ENCODE measurements at regions not wholly inside any gene's neighbourhood (a gene's known extent, or its start where the extent isn't known, plus 50 kb on each side); places are given as distances from the start of the nearest gene placed in this dataset.

DNA sequence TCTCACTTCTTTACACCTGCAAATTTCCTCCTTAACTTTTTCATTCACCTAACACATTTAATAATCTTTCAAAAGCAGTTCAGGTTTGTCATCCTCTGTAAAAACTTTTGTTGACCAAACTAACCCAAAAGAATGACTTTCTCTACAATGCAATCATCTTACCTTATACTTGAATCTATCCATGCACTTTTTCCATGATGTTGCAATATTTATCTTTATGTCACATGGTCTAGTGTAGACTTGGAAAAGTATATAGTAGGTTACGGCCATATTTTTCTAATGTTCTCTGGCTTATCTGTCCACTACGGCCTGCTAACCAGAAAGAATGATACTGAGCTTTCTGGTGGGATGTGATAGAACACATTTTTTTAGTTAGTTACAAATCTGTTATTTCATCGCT, 431.0 kb upstream of the SOX9 start:
- DNase-seq: no peak

DNA sequence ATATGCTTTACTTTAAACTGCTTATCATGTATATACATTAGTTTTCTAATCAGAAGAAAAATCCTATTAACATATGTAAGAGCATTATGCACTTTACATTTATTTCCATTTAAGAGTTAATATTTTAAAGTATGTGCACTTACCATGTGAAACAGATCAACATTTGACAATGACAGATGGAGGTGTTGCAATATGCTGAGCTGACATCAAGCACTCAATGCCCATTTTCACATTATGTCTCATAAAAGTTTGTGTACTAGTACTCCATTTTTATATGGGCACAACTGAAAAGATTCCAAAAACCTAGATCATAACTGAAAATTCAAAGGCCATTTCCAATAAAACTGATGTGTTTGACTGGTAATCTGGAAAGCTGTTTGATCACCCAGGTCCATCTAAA, 420.9 kb upstream of the SOX9 start:
- no peak for DNase-seq

DNA sequence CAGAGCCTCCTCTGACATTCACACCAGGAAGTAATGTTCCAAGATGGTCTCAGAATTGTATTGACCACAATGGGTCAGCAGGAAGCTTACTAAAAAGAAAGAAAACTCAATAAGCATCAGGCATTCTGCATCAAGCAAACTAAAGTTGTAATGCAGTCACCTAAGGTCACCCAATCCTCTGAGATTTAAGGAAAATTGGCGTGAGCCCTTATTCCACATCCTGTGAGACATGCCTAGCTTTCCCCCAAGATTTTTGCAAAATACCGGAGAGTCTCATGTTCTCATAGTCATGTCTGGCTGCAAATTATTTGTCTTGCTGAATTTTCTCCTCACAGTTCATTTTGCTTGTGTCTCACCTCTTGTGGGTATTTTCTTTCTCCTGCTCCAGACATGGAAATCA, 417.1 kb upstream of the SOX9 start:
- DNase-seq: no peak

DNA sequence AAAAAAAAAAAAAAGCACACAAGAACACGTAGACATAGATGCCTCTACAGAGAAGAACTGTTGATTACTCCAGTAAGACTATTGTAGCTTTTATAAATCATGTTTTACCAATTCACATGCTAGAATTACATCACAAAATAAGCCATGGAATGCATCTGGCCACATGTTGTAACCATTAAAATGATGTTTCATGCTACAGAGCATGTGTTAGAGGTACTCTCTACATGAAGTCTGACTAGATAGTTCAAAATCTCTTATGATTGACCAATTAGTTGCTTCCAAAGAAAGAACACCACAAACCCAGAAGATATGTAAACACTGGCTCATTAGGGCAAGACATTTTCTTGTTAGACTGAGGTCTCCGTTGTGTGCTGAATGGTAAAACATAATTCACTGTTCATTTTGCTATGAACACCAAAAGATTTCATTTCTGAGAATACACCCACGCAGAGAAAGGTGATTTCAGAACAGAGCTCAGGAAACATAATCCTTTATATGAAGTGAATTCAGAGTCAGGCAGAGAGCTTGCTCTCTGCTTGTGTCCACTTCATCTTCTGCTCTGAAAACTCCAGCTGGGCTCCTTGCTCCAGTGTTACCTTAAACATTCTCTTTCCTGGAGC, 411.4 kb upstream of the SOX9 start:
- no peak for DNase-seq

GRCh38 chr17:71709946-71710345, 410.9 kb upstream of the SOX9 start:
- DNase-seq: no peak

- no peak for DNase-seq
Observed at GRCh38 chr17:71710816-71711215, 410.0 kb upstream of the SOX9 start.

GRCh38 chr17:71713846-71714245, 407.0 kb upstream of the SOX9 start:
- DNase-seq: no peak

GRCh38 chr17:71724339-71724738, 396.5 kb upstream of the SOX9 start:
- DNase-seq: no peak

GRCh38 chr17:71725811-71726210, 395.0 kb upstream of the SOX9 start:
- DNase-seq: no peak

DNA sequence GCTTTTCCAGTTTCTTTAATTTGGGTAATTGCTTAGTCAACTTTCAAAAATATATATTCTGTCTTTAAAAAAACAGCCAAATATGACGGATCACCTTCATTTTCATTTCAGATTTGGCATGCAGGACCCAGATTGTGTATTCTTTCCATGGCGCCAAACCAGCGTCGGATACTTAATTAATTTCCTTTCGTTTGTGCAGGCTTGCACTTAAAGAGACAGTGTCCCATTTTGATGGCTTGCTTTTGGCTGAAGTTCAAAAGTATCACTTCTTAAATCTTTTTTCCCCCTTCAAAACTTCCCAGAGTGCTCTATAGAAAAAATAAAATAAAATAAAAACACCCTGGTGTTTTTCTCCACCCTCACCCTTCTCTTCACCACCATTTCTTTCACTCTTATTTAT, 394.5 kb upstream of the SOX9 start:
- no peak for DNase-seq

- no peak for DNase-seq
Observed at GRCh38 chr17:71727292-71727691, 393.5 kb upstream of the SOX9 start.

DNA sequence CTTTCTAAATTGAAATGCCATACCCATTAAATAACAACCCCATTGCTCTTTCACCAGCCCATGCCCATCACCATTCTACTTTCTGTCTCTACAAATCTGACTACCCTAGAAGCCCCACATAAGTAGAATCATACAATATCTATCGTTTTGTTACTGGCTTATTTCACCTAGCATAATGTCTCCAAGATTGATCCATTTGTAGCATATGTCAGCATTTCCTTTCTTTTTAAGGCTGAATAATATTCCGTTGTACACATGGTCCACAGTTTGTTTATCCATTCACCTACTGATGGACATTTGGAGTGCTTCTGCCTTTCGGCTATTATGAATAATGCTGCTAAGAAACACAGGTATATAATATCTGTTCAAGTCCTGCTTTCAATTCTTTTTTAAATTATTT, 393.1 kb upstream of the SOX9 start:
- no peak for DNase-seq

DNA sequence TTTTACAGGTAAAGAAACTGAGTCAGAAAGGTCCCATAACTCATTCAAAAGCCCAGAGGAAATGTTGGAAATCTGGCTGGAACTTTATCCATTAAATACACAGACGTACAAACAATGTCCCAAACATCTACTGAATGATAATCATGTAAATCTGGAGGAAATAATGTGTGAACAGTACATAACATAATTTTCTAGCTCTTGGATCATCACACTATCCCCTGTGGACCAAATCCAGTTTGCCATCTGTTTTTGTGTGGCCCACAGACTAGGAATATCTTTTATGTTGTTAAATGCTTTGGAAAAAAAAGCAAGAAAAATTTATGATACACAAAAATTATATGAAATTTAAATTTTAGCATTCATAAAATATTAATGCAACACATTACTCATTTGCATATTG, 389.9 kb upstream of the SOX9 start:
- no peak for DNase-seq

GRCh38 chr17:71735893-71736292, 384.9 kb upstream of the SOX9 start:
- no peak for DNase-seq

DNA sequence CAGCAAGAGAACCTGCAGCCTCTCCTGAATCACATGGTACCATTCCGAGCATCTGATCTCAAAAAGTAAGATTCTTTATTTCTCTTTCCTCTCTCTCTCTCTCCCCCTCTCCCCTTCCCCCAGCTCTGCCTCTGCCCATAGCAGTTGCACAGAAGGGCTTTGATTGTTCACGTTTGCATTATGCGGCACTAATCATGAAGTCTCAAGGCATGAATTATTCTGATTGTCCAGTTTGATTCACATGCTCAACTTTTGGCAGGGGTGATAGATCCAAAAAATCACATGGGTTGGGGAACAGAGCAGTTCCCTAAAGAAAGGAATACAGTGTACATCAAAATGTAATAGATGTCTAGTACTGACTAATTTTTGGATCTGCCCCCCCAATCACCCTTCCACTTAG, 380.0 kb upstream of the SOX9 start:
- no peak for DNase-seq

GRCh38 chr17:71741836-71742235, 379.0 kb upstream of the SOX9 start:
- DNase-seq: no peak

GRCh38 chr17:71748872-71749271, 371.9 kb upstream of the SOX9 start:
- DNase-seq: no peak

GRCh38 chr17:71753070-71753469, 367.8 kb upstream of the SOX9 start:
- DNase-seq: no peak

- DNase-seq: no peak
Observed at GRCh38 chr17:71757156-71757555, 363.7 kb upstream of the SOX9 start.

GRCh38 chr17:71757956-71758355, 362.9 kb upstream of the SOX9 start:
- no peak for DNase-seq

DNA sequence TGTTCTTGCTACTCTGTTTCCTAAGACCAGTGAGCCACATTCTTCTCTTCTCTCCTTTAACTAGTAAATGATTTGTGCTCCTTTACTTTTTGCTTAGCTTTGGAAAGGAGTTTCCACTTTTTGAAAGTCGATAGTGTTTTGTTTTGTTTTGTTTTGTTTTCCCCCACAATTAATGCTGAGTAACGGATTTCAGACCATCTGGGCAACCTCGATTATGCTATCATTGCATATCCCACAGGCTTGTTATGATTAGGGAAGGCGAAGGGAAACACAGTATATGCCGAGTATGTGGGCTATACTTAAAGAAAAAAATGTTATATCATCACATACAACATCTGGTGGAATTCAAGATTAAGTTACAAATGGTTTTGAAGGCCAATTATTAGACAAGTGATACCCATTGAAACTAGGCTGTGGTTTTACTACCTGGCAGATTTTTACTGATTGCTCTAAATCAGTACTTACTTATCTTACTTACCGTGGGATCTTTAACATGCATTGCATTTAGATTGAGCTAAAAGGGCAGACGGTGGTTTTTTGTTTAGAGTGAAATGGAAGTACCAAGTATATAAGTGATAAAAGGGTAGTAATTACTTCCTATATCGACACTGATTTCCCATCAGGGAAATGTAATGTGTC, 361.3 kb upstream of the SOX9 start:
- no peak for DNase-seq

DNA sequence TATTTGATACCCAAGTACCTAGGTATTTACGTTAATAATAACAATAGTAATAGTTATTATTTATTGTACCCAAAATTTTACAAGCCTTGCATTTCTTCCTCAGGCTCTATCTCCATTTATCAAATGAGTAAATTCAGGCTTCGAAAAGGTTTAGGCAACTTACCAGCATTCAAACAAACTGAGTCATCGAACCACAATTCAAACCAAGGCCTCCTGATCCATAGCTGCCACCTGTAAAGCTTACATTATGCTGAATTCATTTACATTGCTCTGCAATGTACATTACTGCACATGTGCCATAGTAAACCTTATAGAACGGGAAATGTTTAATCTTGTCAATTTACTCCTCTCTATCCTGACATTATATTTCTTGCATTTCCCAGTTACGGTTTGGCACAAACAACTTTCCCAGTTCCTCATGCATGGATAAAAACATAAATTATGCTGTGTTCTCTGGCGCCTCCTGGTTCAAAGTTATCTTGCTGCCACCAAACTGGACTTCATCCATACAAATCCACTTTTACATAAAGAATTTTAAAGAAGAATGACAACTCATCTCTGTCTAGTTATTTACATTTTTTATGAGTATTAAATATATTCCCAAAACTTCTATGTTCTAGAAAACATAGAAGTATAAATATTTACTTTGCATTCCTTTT, 360.6 kb upstream of the SOX9 start:
- DNase-seq: no peak

DNA sequence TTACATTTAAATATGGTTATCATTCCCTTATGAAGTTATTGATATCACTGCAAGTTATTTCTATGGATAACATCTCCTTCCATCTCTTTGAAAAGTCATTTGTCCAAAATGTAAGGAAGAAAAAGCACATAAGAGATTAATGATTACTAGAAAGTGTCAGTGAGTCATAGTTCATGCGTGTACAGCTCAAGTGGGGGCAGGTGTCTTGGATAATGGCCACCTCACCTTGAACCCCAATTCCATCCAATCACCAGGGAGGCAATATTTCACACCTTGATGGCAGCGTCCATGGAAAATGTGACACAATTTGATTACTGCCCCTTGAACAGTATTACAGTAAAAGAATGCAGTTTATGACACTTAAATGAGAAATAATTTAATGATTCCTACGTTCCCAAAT, 358.3 kb upstream of the SOX9 start:
- DNase-seq: no peak

DNA sequence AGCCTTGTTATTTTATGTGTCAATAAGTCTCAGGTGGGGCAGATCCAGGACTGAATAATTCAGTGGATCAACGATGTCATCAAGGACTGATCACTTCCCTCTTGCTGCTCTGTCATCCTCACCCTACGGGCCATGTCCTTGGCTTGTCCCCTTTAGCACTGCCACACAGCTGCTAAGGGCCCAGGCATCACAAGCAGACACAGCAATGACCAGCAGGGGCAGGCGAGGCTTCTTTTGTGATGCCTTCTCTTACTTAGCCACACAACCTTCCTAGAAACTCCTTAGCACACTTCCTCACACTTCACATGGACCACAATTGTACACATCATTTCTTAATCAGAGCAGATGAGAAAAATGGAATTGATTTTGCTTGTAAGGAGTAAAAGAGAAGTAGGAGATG, 356.3 kb upstream of the SOX9 start:
- DNase-seq: no peak

- no peak for DNase-seq
Observed at GRCh38 chr17:71765437-71765836, 355.4 kb upstream of the SOX9 start.
